ENCODE measurements at regions not wholly inside any gene's neighbourhood (a gene's known extent, or its start where the extent isn't known, plus 50 kb on each side); places are given as distances from the start of the nearest gene placed in this dataset.

- TF ChIP-seq, protein P1, sequence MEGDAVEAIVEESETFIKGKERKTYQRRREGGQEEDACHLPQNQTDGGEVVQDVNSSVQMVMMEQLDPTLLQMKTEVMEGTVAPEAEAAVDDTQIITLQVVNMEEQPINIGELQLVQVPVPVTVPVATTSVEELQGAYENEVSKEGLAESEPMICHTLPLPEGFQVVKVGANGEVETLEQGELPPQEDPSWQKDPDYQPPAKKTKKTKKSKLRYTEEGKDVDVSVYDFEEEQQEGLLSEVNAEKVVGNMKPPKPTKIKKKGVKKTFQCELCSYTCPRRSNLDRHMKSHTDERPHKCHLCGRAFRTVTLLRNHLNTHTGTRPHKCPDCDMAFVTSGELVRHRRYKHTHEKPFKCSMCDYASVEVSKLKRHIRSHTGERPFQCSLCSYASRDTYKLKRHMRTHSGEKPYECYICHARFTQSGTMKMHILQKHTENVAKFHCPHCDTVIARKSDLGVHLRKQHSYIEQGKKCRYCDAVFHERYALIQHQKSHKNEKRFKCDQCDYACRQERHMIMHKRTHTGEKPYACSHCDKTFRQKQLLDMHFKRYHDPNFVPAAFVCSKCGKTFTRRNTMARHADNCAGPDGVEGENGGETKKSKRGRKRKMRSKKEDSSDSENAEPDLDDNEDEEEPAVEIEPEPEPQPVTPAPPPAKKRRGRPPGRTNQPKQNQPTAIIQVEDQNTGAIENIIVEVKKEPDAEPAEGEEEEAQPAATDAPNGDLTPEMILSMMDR (IDR thresholded peaks at IDR 0.05): no peak
- no peak for TF ChIP-seq CHD2 (IDR thresholded peaks at IDR 0.05; ENCODE audit: low read length, partially characterized antibody)
These were observed 693.8 kb upstream of the TBX3 start for GRCh38 chr12:115377779-115378178.

Data from SK-N-SH (cell line).